ENCODE measurements at regions not wholly inside any gene's neighbourhood (a gene's known extent, or its start where the extent isn't known, plus 50 kb on each side); places are given as distances from the start of the nearest gene placed in this dataset.

DNA sequence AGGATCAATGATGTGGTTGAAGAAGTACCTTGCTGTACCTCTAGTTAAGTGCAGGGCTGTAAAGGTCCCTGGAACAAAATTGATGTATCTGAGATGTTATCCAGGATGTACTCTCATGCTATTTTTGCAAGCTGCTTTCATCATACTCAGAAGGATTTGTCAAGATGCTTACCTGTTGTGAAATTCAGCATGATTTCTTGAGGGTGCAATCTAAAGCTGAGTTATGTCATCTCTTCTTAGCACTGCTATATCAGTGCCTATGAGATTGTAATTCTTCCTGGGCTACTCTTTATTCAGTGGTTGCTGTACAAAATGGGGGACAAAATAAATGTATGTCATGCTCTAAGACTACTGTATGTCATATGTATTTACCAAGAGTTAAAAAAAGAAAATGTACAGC is 340.7 kb upstream of the LMO3 start:
- no peaks in the 10 kb centered on the region for H3K4me1 ChIP-seq
- intact Hi-C loops (cut with DNase I) = no loop called here
- no peaks in the 10 kb centered on the region for H3K27me3 ChIP-seq (ENCODE audit: insufficient read depth in 3 of 3, low read length in 2 of 3)
- no peak overlapping the region for H3K4me3 ChIP-seq
- peaks cover 4% of the 10 kb centered on the region for H3K9me3 ChIP-seq
- H3K27ac ChIP-seq = no peak overlapping the region
- H3K36me3 ChIP-seq (ENCODE audit: insufficient read depth in 1 of 2, low read depth in 1 of 2) = no peaks in the 10 kb centered on the region
- no peak for TF ChIP-seq CTCF (IDR thresholded peaks at IDR 0.05)
- no peak for DNase-seq
- ATAC-seq = no peak

GRCh38 chr12:16939871-16940306 is 333.9 kb upstream of the LMO3 start:
- ATAC-seq = no peak
- Histone ChIP-seq H3K27ac (no peak overlapping the region), H3K27me3 (ENCODE audit: insufficient read depth in 3 of 3, low read length in 2 of 3) (no peaks in the 10 kb centered on the region), H3K4me3 (no peak overlapping the region), H3K36me3 (ENCODE audit: insufficient read depth in 1 of 2, low read depth in 1 of 2) (no peaks in the 10 kb centered on the region), H3K9me3 (peaks cover 24% of the 10 kb centered on the region), H3K4me1 (no peaks in the 10 kb centered on the region)
- WGBS, 3 donors = 42 to 43% (median 43%) methylated on average over 6 of the region's 6 CpGs
- intact Hi-C loops (cut with DNase I) = no loop called here
- DNase-seq = no peak
- no peak for TF ChIP-seq CTCF (IDR thresholded peaks at IDR 0.05)

GRCh38 chr12:16927259-16927658 is 321.3 kb upstream of the LMO3 start:
- no peak overlapping the region for H3K27ac ChIP-seq
- no peaks in the 10 kb centered on the region for H3K27me3 ChIP-seq (ENCODE audit: insufficient read depth in 3 of 3, low read length in 2 of 3)
- intact Hi-C loops (cut with DNase I) = no loop called here
- no peaks in the 10 kb centered on the region for H3K36me3 ChIP-seq (ENCODE audit: insufficient read depth in 1 of 2, low read depth in 1 of 2)
- DNase-seq (no peak), ATAC-seq (no peak)
- H3K4me3 ChIP-seq = no peak overlapping the region
- 63 to 65% (median 64%) methylated on average over 2 of the region's 2 CpGs for WGBS, 3 donors
- no peak for TF ChIP-seq CTCF (IDR thresholded peaks at IDR 0.05)
- no peaks in the 10 kb centered on the region for H3K4me1 ChIP-seq
- no peaks in the 10 kb centered on the region for H3K9me3 ChIP-seq

DNA sequence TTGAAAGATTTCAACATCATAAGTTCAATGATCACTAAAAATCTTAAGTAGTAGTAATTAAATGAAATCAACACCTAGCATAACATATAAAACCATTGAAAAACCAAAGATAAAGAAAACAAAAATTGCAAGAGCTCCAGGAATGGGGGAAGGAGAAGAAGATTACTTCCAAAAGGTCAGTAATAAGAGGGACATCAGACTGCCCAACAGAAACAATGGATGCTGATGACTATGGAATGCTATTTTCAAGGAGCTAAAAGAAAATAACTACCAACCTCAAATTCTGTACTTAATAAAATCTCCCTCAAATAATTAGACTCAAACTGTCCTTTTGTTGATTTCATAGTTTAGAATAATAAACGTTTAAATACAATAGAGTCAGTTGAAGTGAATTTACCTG is 314.5 kb upstream of the LMO3 start:
- Histone ChIP-seq H3K27me3 (ENCODE audit: insufficient read depth in 3 of 3, low read length in 2 of 3) (no peaks in the 10 kb centered on the region), H3K4me1 (no peaks in the 10 kb centered on the region), H3K27ac (no peak overlapping the region), H3K9me3 (peaks cover 8% of the 10 kb centered on the region), H3K36me3 (ENCODE audit: insufficient read depth in 1 of 2, low read depth in 1 of 2) (no peaks in the 10 kb centered on the region), H3K4me3 (no peak overlapping the region)
- WGBS, 3 donors = 66 to 86% (median 78%) methylated on average over 1 of the region's 1 CpG
- ATAC-seq (no peak), DNase-seq (no peak)
- TF ChIP-seq CTCF (IDR thresholded peaks at IDR 0.05) = no peak
- intact Hi-C loops (cut with DNase I) = no loop called here

- H3K4me1 ChIP-seq = no peaks in the 10 kb centered on the region
- intact Hi-C loops (cut with DNase I) = no loop called here
Measured at GRCh38 chr12:16919551-16919950, 313.6 kb upstream of the LMO3 start.

More at GRCh38 chr12:16919551-16919950, 313.6 kb upstream of the LMO3 start:
- Histone ChIP-seq H3K36me3 (ENCODE audit: insufficient read depth in 1 of 2, low read depth in 1 of 2) (no peaks in the 10 kb centered on the region), H3K4me3 (no peak overlapping the region), H3K27ac (no peak overlapping the region), H3K27me3 (ENCODE audit: insufficient read depth in 3 of 3, low read length in 2 of 3) (no peaks in the 10 kb centered on the region), H3K9me3 (peaks cover 8% of the 10 kb centered on the region)
- ATAC-seq (no peak), DNase-seq (no peak)
- TF ChIP-seq CTCF (IDR thresholded peaks at IDR 0.05) = no peak

Measured in psoas muscle (tissue), 7 donors.